ENCODE measurements at regions not wholly inside any gene's neighbourhood (a gene's known extent, or its start where the extent isn't known, plus 50 kb on each side); places are given as distances from the start of the nearest gene placed in this dataset.

DNA sequence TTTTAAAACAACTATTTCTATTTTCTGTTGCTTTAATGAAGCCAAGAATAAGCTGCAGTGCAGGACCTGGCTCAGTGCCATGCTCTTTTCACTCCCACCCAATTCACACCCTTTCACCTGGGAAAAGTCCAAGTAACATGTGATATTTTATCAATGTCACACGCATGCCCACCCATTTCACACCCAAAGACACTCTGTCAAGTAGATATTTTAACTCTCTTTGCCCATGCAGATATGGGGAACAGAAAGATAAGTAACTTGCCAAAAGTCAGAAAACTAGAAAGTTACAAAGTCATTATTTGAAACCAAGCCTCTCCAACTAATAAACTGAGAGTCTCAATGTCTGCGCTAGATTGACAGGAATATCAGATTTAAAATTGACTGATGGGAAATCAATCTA is 706.7 kb upstream of the PHF14 start:
- DNase-seq (ENCODE audit: low spot score) = no peak
- POLR2A ChIA-PET (ENCODE audit: low non-redundant PET) = no interaction called here
- Histone ChIP-seq H3K9me3 (ENCODE audit: low read depth, low read length, poor library complexity, severe bottlenecking) (peaks cover 12% of the 10 kb centered on the region), H3K36me3 (ENCODE audit: insufficient read depth, low read length, poor library complexity, severe bottlenecking) (no peaks in the 10 kb centered on the region), H3K27me3 (replicated peaks; ENCODE audit: insufficient read depth, low read depth, low read length, poor library complexity) (no peaks in the 10 kb centered on the region), H3K27ac (ENCODE audit: low read depth, low read length, poor library complexity, severe bottlenecking) (no peak overlapping the region), H3K4me3 (ENCODE audit: low read depth, low read length, poor library complexity, severe bottlenecking) (no peak overlapping the region), H3K4me1 (ENCODE audit: insufficient read depth, low read length, poor library complexity, severe bottlenecking) (no peaks in the 10 kb centered on the region)
- intact Hi-C loops (cut with micrococcal nuclease; ENCODE audit: unreplicated experiment) = no loop called here
- no peak for TF ChIP-seq EZH2 (IDR thresholded peaks at IDR 0.05; ENCODE audit: borderline replicate concordance, low read depth, low read length, poor library complexity, severe bottlenecking)
- TF ChIP-seq, protein P1, sequence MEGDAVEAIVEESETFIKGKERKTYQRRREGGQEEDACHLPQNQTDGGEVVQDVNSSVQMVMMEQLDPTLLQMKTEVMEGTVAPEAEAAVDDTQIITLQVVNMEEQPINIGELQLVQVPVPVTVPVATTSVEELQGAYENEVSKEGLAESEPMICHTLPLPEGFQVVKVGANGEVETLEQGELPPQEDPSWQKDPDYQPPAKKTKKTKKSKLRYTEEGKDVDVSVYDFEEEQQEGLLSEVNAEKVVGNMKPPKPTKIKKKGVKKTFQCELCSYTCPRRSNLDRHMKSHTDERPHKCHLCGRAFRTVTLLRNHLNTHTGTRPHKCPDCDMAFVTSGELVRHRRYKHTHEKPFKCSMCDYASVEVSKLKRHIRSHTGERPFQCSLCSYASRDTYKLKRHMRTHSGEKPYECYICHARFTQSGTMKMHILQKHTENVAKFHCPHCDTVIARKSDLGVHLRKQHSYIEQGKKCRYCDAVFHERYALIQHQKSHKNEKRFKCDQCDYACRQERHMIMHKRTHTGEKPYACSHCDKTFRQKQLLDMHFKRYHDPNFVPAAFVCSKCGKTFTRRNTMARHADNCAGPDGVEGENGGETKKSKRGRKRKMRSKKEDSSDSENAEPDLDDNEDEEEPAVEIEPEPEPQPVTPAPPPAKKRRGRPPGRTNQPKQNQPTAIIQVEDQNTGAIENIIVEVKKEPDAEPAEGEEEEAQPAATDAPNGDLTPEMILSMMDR (conservative IDR thresholded peaks at IDR 0.05; ENCODE audit: low read depth, low read length) = no peak
- CTCF ChIA-PET = no interaction called here
- no TSS peak for BruUV-seq (replicated peaks)

DNA sequence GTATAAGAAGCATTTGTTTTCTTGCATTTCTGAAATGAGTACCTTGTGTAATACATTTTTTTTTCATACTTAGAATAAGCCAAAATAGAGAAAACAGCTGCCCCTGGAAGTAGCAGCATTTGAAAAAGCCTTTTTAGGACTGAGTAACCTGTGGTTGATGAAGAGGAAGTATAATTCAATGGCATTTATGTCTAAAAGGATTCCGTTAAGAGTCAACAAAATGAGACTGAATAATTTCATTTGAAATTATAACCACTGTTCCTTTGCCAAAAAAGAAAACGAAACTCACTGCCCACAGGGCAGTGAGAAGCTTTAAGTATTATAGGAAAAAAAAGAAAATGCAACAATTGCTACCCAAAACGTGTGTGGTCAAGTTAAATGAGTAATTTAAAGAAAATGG is 705.6 kb upstream of the PHF14 start:
- ChIA-PET POLR2A (ENCODE audit: low non-redundant PET) (no interaction called here), CTCF (no interaction called here)
- H3K9me3 ChIP-seq (ENCODE audit: low read depth, low read length, poor library complexity, severe bottlenecking) = peaks cover 12% of the 10 kb centered on the region
- no peak overlapping the region for H3K4me3 ChIP-seq (ENCODE audit: low read depth, low read length, poor library complexity, severe bottlenecking)
- H3K4me1 ChIP-seq (ENCODE audit: insufficient read depth, low read length, poor library complexity, severe bottlenecking) = no peaks in the 10 kb centered on the region
- BruUV-seq (replicated peaks) = no TSS peak
- H3K27ac ChIP-seq (ENCODE audit: low read depth, low read length, poor library complexity, severe bottlenecking) = no peak overlapping the region
- H3K36me3 ChIP-seq (ENCODE audit: insufficient read depth, low read length, poor library complexity, severe bottlenecking) = no peaks in the 10 kb centered on the region
- no peak for DNase-seq (ENCODE audit: low spot score)
- TF ChIP-seq EZH2 (IDR thresholded peaks at IDR 0.05; ENCODE audit: borderline replicate concordance, low read depth, low read length, poor library complexity, severe bottlenecking) = no peak
- TF ChIP-seq, protein P1 (conservative IDR thresholded peaks at IDR 0.05; ENCODE audit: low read depth, low read length) = no peak
- no peaks in the 10 kb centered on the region for H3K27me3 ChIP-seq (replicated peaks; ENCODE audit: insufficient read depth, low read depth, low read length, poor library complexity)
- intact Hi-C loops (cut with micrococcal nuclease; ENCODE audit: unreplicated experiment) = no loop called here

DNA sequence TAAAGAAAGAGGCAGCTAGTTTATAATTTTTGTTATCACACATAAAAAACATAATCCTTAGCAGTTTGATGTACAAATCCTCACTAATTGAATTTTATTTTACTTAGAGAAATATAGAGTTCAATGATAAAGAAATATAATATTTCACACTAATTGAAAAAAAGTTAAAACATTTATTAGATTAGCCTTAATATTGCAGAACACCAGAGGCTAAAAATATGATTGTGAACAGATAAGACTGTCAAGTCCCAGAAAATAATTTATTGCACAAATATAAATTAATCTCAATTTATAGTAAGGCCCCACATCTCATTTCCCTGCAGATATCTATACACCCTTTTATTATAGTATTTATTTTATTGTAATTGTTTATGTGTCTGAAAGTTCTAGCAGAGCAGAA is 690.8 kb upstream of the PHF14 start:
- H3K9me3 ChIP-seq (ENCODE audit: low read depth, low read length, poor library complexity, severe bottlenecking) = no peaks in the 10 kb centered on the region
- no peak for DNase-seq (ENCODE audit: low spot score)
- BruUV-seq (replicated peaks) = no TSS peak
- ChIA-PET POLR2A (ENCODE audit: low non-redundant PET) (no interaction called here), CTCF (no interaction called here)
- no peak overlapping the region for H3K27ac ChIP-seq (ENCODE audit: low read depth, low read length, poor library complexity, severe bottlenecking)
- H3K27me3 ChIP-seq (replicated peaks; ENCODE audit: insufficient read depth, low read depth, low read length, poor library complexity) = no peaks in the 10 kb centered on the region
- TF ChIP-seq, protein P1 (conservative IDR thresholded peaks at IDR 0.05; ENCODE audit: low read depth, low read length) = no peak
- no peak for TF ChIP-seq EZH2 (IDR thresholded peaks at IDR 0.05; ENCODE audit: borderline replicate concordance, low read depth, low read length, poor library complexity, severe bottlenecking)
- H3K4me1 ChIP-seq (ENCODE audit: insufficient read depth, low read length, poor library complexity, severe bottlenecking) = no peaks in the 10 kb centered on the region
- no peaks in the 10 kb centered on the region for H3K36me3 ChIP-seq (ENCODE audit: insufficient read depth, low read length, poor library complexity, severe bottlenecking)
- H3K4me3 ChIP-seq (ENCODE audit: low read depth, low read length, poor library complexity, severe bottlenecking) = no peak overlapping the region
- intact Hi-C loops (cut with micrococcal nuclease; ENCODE audit: unreplicated experiment) = no loop called here
